C1 segment of cervical spinal cord (tissue), 14 donors: ENCODE measurements at regions not wholly inside any gene's neighbourhood (a gene's known extent, or its start where the extent isn't known, plus 50 kb on each side); places are given as distances from the start of the nearest gene placed in this dataset.

Source experiments
- DNase-seq, 14 donors: peaks; one replicate each; lab custom pipeline; 2025; lab: John Stamatoyannopoulos, UW

- DNase-seq: peak in 1 of 14 donors; percentile 3
These were observed 610.5 kb downstream of the ACTL7B start for GRCh38 chr9:108245331-108245730.

GRCh38 chr9:108244686-108245085 lies 611.1 kb downstream of the ACTL7B start:
- no peak for DNase-seq

GRCh38 chr9:108241384-108242073 lies 614.3 kb downstream of the ACTL7B start:
- no peak for DNase-seq

- DNase-seq: no peak
These were observed 616.0 kb downstream of the ACTL7B start for GRCh38 chr9:108239696-108240321.

- DNase-seq: no peak
These were observed 620.2 kb downstream of the ACTL7B start for GRCh38 chr9:108235609-108236008.

GRCh38 chr9:108234811-108235210 lies 621.0 kb downstream of the ACTL7B start:
- DNase-seq: no peak

GRCh38 chr9:108225149-108225800 lies 630.5 kb downstream of the ACTL7B start:
- DNase-seq: no peak

GRCh38 chr9:108224716-108225115 lies 631.1 kb downstream of the ACTL7B start:
- no peak for DNase-seq

- no peak for DNase-seq
These were observed 636.1 kb downstream of the ACTL7B start for GRCh38 chr9:108219664-108220063.

GRCh38 chr9:108217431-108218349 lies 638.1 kb downstream of the ACTL7B start:
- no peak for DNase-seq

- DNase-seq: no peak
These were observed 642.3 kb downstream of the ACTL7B start for GRCh38 chr9:108213511-108213910.

GRCh38 chr9:108212184-108212583 lies 643.6 kb downstream of the ACTL7B start:
- no peak for DNase-seq

GRCh38 chr9:108211411-108211955 lies 644.3 kb downstream of the ACTL7B start:
- DNase-seq: no peak

GRCh38 chr9:108209132-108209685 lies 646.6 kb downstream of the ACTL7B start:
- DNase-seq: no peak

- DNase-seq: peak in 7 of 14 donors; percentile 3 to 38 (median 14)
These were observed 648.1 kb downstream of the ACTL7B start for GRCh38 chr9:108207561-108208165.

GRCh38 chr9:108205276-108205675 lies 650.5 kb downstream of the ACTL7B start:
- no peak for DNase-seq

GRCh38 chr9:108197899-108198298 lies 657.9 kb downstream of the ACTL7B start:
- no peak for DNase-seq

GRCh38 chr9:108197008-108197365 lies 658.8 kb downstream of the ACTL7B start:
- DNase-seq: no peak

GRCh38 chr9:108196332-108197007 lies 659.3 kb downstream of the ACTL7B start:
- DNase-seq: no peak

- no peak for DNase-seq
These were observed 661.6 kb downstream of the ACTL7B start for GRCh38 chr9:108194154-108194553.
